Stimulated activated CD4-positive, alpha-beta T cell treated with anti-CD3 and anti-CD28 coated beads, Interleukin-2, amount 100 ng/mL, for 48 hours (primary cell): ENCODE measurements at regions not wholly inside any gene's neighbourhood (a gene's known extent, or its start where the extent isn't known, plus 50 kb on each side); places are given as distances from the start of the nearest gene placed in this dataset.
"Not testable (repeated sequence)": the region's sequence is repeated elsewhere in the genome, so short reads cannot be mapped to it uniquely, and the experiment has no call there.

Experiments used
- DNase-seq, 2 donors: peaks; one replicate each; pipeline ENCODE4 v3.0.0-alpha.2; 2020

DNA sequence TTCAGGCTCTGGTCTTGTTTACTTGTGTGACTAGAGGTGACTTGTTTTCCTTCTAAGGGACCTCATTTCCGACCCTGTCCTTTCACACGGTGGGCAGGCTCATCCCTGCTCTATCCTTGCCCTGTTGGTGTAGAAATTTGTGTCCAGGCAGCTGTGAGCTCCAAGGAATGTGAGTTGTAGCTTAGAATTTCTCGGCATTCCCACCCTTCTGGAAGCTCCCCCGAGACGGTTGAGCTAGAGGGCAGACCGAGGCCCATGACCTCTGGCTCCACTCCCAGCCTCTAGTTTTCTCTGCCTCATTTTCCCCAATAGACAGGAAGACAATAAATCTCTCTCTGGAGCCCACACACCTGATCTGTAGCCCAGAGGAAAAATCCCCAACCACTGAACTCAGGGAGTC, 100.9 kb downstream of the NAV1 start:
- DNase-seq: no peak

DNA sequence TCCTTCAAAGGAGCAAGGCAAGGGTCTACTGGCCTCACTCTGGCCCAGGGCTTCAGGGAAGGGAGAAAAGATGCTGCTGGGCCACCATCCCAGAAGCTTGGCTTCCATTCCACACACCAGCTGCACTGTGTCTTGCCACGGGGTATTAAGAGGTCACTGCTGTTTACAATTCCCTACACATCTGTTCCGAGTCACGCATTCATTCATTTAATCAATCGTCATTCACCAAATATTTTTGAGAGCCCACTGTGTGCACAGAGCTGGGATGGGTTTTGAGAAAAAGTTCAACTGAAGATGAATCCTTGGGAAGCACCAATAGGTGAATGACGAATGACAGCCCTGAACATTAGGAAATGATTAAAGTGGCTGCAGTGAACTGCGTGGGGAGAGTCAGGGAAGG, 101.7 kb downstream of the NAV1 start:
- no peak for DNase-seq

DNA sequence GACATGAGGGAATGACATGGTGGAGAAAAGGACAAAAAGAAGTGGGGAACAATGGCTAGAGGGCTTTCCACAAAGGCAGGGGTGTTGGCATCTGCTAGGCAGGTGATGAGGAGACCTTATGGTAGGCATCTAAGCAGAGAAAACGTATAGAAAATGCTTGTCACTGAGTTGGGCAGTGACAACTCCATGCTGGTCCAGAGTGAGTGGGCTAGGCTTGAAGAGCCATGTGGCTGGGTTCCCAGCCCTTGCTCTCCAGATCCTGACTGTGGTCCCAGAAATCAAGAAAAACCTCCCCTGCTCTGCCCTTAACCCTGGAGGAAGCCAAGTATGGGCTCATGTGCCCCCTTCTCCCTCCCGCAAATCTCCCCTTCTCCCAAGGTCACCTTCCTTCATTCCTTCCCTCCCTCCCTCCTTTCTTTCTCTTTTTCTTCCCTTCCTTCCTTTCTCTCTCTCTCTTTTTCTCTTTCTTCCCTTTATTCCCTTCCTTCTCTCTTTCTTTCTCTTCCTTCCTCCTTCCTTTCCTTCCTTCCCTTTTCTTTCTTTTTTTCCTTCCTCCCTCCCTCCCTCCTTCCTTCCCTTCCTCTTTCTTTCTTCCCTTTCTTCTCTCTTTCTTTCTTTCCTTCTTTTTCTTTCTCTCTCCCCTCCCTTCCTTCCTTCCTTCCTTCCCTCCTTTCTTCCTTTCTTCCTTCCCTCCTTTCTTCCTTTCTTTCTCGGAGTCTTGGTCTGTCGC, 102.8 kb downstream of the NAV1 start:
- DNase-seq: no peak

DNA sequence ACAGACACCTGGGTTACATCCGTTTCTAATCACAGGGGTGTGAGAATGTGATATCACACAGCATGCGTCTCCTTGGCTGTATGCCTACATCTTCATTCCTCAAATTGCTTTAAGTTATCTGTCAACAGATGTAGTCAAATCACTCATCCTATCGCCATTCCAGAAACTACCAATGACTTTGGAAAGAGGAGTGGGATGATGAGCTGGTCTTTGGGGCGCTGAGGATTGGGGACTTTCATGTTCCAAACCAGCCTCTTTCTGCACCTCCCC, 104.8 kb downstream of the NAV1 start:
- DNase-seq: no peak

DNA sequence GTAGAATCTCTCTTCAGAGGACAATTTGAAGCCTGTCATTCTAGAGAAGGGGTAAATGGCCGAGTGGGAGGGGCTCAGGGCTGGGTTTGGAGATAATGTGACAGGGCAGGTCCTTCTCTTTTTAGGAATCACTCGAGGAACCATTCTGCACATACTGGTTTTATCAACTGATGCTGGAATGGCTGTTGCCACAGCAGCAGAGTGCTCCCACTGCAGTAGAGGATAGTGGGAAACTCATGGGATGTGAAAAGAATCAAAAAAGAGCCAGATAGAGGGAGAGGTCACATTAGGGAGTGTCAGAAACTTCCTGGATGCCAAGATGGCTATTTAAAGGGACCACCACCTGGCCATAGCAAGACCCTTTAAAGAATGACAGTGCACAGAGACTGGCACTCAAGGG, 105.3 kb downstream of the NAV1 start:
- DNase-seq: no peak

DNA sequence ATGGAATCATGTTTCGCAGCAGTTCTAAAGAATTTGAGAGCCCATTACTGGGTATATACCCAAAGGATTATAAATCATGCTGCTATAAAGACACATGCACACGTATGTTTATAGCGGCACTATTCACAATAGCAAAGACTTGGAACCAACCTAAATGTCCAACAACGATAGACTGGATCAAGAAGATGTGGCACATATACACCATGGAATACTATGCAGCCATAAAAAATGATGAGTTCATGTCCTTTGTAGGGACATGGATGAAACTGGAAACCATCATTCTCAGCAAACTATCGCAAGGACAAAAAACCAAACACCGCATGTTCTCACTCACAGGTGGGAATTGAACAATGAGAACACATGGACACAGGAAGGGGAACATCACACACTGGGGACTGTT, 106.1 kb downstream of the NAV1 start:
- not testable (repeated sequence) for DNase-seq

DNA sequence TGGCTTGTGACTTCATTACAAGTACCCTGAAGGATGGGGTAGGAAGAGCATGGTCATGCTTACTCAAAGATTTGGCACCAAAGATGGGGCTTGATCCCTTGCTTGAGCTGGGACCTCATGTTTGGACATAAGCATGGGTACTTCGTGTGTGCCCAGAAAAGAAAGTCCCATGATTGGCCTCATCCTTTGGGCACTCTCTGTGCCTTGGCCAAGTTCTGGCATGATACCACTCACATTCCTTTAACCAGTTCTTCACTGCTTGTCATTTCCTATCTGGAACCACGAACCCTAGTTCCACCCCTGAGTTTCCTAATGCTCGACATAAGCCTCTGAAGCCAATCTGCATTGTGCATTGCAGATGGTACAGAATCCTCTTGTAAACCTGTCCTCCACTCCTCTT, 107.0 kb downstream of the NAV1 start:
- no peak for DNase-seq

DNA sequence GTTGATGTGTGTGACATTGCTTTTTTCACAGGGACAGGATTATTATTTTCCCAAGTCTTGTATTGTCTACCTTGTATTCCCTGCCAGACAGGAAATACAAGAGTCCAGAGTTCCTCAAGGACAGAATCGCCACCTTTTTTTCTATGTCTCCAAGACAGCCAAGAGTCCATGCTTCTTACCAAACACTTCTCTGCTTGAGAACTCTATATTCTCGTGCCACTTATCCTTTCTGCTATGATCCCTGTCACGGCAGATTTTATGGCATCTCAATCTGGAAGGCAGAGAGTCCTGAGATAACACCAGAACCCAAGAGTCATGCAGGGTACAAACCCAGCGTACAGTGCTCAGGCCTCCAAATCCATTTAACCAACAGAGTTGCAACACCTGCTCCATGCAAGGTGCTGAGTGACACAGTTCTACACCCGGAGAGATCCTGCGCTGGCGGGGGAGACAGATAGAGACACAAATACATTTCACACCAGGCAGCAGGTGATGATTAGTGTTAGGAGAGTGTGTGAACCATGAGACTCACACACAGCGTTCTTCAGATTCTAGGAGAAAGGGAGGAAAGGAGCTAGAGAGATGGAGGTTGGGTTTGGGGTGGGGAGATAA, 107.6 kb downstream of the NAV1 start:
- DNase-seq: no peak

DNA sequence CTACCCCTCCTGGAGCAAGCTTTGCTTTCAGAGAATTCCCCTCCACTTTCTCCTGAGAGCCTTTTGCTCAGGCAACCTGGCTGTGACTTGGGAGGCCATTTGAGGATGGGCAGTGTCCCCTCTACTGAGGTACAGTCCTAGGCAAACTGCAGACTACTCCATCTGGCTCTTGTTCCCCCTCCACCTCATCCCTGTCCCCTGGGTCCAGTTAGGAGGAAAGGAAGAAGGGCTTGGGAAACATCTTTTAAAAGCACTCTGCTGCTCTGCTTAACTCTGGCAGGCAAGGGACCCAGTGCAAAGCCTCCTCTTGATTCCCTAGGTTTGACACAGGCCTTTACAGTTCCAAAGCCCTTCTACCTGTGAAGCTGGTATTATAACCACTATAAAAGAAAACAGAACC, 108.2 kb downstream of the NAV1 start:
- no peak for DNase-seq

DNA sequence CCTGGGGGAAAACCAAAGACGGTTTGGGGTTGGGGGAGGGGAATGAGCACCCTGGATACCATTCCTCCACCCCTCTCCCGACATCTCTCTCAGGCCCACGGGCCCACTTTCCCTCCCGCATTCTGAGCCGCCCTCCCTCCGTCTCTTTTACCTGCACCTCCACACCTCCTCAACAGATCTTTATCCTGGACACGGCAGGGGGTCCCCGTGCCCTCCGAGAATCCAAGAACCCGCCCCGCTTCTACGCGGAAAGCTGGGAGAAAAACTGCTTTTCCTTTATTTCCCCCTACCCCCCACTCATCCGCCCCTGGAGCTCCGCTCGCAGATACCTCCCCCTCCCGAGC, 108.8 kb downstream of the NAV1 start:
- DNase-seq: no peak

DNA sequence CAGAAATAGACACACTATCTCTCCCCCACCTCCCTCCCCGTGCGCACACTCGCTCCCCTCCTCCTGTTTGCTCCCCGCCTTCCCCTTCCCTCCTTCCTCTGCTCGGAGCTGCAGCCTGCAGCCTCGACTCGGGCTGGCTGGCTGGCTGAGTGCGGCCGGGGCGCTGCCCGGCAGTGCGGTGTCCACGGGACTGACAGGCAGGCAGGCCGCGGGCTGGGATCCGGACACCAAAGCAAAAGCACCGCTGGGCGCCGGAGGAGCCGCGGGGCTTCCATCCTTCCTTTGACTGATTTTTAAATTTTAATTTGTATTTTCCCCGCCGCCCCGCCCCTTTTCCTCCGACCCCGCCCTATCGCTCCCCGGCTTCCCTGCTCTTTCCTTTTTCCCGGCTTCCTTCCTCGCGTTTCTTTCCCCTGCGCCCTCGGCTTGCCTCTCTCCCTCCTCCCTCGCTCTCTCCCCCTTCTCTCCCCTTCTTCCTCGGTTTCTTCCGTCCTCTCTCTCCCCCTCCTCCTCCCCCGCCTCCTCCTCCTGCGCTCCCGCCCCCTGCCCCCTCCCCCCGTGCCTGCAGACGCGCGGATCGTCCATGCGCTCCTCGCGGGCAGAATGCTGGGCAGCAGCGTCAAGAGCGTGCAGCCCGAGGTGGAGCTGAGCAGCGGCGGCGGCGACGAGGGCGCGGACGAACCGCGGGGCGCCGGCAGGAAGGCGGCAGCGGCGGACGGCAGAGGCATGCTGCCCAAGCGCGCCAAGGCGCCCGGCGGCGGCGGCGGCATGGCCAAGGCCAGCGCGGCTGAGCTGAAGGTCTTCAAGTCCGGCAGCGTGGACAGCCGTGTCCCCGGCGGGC, 109.4 kb downstream of the NAV1 start:
- DNase-seq: no peak

DNA sequence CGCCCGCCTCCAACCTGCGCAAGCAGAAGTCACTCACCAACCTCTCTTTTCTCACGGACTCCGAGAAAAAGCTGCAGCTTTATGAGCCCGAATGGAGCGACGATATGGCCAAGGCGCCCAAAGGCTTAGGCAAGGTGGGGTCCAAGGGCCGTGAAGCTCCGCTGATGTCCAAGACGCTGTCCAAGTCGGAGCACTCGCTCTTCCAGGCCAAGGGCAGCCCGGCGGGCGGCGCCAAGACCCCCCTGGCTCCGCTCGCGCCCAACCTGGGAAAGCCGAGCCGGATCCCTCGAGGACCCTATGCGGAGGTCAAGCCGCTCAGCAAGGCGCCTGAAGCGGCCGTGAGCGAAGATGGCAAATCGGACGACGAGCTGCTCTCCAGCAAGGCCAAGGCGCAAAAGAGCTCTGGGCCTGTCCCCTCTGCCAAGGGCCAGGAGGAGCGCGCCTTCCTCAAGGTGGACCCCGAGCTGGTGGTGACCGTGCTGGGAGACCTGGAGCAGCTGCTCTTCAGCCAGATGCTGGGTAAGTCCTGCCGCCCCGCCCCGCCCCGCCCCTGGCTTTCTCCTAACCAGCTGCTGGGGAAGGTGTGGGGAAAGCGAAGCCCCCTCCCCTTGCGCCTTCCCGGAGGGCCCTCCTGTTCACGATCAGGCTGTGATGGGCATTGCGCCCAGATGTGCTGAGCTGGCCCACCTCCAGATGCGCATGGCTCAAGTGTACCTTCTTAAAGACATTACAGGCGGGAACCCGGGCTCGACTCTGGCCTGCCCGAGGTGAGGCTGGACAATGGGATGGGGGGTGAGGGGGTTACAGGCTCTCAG, 110.2 kb downstream of the NAV1 start:
- no peak for DNase-seq

DNA sequence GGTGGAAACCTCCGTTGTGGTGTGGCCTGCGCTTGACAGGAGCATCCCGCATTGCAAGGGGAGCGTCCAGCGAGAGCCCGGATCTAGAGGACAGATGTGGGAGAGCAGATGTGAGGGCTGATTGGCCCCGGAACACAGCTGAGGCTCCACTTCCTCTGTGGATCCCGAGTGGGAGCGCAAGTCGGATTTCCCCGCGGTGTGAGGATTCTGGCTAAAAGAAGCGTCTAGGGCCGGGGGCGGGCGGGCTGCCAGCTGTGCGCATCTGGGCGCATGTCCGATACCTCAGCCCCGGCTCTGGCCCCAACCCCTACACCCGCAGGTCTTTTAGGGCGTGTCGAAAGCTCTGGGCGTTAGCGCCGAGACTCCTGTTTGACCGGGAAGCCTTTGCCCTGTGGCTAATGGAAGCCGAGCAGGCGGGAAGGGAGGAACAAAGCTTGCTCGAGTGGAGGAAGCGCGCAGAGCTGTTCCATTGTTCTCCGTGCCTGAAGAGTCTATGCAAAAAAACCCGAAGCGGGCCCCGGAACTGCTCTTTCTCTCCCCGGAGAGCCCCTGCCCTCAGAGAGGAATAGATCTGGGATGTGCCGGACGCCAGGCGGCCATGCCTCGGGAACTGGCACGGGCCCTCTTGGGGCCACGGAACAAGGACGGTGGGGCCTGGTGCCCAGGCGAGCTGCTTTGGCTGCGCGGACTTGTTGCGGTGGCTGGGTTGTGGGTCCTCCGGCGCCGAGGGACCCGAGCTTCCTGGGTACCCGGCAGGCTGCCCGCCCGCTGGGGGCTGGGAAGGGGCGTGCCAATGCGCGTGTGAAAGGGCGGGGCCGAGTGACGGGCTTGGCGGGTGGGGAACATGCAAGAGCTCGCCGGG, 111.1 kb downstream of the NAV1 start:
- DNase-seq: no peak

DNA sequence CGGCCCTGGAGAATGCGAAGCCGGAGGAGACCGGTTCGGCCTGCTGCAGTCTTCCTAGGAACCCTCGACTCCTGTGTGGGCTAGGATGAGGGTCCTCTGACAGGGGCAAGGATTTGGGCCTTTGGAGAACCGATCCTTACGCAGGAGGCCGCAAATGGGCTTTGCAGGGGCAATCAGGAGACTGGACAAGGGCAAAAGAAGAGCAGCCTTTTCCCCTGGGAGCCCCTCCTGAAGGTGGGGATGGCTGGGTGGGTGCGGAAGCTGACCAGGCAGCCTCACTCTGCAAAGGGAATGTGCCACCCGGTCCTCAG, 111.7 kb downstream of the NAV1 start:
- DNase-seq: no peak

DNA sequence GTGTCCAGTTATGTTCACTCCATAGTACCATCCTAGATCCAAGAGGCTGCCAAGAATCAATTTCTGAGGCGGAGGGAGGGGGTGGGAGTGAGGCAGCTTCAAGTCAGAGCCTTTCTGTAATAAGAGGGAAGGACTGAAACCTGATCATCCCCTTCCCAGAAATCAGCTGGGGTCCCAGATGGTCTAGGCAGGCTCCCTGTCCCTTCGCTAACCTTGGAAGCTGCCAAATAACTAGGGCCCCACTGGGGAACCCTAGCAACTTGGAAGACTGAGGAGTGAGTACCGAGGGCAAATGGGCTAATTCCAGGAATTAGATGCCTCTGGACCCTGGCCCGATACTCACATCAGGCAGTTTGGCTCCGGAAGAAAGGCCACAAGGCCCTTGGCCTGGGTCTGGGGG, 113.3 kb downstream of the NAV1 start:
- no peak for DNase-seq

DNA sequence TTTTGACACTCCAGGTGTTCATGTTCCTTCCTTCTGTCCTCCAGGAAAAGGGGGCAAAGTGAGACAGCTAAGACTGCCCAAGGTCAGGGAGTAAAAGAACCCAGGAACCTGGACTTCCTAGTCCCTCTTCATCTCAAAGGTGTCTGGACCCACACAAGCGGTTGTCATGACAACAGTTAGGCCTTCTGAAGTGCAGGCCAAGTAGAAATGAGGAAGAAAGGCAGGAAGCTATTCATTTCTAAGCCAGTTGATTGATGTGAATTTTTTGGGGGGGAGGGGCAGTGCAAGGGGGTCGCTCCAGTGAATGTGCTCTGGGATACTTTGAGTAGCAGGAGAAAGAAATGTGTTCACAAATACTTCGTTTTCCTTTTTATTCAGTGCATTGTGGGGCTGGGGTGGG, 114.3 kb downstream of the NAV1 start:
- no peak for DNase-seq

DNA sequence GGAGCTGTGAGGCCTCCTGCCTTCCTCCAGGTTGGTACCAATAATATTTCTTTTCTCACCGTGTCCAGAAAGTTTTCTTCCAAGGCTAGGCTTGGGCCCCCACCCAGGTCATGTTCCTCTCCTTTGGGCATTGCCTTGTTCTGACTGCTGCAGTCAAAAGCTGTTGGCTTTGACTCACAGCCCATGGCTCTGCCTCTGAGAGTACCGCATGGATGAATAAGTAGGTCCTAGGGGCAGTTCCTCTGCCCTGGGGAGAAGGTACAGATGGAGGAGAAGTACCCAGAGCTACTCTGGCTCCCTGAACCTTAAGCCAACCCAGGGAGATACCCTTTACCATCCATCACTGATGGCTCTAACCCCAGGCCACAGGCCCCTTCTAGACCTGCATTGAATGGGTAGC, 115.0 kb downstream of the NAV1 start:
- no peak for DNase-seq

DNA sequence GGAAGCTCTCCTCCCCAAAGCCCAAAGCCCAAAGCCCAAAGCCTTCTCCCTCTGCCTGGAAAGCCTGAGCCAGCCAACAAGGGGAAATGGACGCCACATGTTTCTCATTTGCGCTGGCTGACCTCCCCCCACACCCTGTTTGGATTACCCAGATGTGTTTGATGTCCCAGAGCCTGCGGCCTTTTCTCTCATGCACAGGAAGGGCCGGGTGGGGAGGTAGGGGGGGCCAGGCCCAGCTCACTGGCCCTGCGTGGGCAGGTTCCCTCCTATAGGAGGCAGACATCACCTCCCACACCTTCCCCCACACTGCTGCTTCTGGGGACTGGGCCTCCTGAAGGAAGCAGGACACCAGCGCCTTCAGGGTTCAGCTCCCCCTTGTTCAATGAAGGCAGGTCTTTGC, 116.3 kb downstream of the NAV1 start:
- DNase-seq: no peak

DNA sequence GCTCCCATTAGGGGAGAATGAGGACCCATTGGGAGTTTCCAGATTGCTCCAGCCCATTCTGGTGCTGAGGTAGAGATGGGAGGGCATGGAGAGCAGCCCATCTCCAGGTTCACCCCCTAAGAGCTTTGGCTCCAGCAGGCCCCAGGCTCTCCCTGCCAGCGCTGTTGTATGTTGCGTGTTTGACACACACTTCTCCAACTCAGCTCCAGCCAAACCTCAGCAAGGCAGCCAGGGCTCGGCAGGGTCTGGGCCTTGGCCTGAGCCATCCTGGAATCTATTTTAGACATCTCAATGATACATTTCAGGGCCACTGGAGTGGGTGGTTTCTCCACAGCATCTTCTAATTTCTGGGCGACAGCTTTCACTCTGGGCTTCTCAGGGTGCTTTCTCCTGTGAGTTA, 117.0 kb downstream of the NAV1 start:
- DNase-seq: no peak

DNA sequence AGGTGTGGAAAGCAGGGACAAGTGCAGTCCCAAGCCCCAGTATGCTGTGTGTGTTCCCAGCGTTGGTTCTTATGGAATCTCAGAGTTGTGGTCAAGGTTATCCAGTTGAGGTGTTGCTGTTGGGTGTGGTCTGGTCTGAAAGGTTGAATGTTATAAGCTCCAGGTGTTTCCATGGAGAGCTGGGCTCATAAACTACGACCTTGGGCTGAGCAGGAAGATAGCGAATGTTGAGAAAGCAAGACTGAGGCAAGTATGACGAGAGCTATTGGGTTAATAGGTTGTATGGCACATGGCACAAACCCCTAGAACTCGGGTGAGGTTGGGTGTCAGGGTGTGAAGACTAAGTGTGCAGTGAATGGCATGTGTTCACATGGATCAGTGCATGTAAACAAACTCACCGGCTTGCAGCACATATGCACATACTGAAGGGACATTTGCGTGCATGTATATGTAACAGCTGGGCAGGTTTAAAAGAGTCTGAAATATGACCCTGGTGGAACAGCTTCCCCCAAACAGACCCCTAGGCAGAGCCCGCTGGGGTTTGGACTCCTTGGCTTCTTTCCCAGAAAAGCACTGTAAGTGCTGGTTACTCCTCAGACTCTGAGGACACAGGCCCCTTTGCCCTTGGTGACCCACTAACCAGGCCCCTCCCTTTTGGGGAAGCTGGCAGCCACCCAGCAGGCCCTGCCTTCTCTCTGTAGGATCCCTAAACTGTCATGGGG, 117.5 kb downstream of the NAV1 start:
- DNase-seq: no peak

DNA sequence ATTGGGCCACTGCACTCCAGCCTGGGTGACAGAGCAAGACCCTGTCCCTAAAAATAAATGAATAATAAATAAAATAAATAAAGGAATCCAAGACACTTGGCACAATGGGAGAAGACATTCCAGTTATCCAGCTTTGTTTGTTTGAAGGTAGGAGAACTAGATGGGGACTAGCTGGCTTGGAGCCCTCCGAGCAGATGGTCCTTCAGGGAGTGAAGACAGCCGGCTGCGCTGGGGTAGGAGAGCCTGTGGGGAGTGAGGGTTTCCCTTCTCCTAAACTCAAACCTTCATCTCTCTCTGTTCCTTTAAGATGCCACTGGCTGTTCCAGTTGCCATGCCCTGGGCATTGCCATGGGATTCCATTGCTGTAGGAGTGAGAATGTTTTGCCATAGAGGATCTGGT, 120.6 kb downstream of the NAV1 start:
- no peak for DNase-seq
